Colon (tissue), 2 donors: ENCODE measurements at regions not wholly inside any gene's neighbourhood (a gene's known extent, or its start where the extent isn't known, plus 50 kb on each side); places are given as distances from the start of the nearest gene placed in this dataset.

Experiments
- FAIRE-seq: peaks from 2 replicates; lab custom pipeline; 2012; peaks lifted over from hg19 to GRCh38; lab: Jason Lieb, UNC
- donor health status: control.
- donor health status: control.

DNA sequence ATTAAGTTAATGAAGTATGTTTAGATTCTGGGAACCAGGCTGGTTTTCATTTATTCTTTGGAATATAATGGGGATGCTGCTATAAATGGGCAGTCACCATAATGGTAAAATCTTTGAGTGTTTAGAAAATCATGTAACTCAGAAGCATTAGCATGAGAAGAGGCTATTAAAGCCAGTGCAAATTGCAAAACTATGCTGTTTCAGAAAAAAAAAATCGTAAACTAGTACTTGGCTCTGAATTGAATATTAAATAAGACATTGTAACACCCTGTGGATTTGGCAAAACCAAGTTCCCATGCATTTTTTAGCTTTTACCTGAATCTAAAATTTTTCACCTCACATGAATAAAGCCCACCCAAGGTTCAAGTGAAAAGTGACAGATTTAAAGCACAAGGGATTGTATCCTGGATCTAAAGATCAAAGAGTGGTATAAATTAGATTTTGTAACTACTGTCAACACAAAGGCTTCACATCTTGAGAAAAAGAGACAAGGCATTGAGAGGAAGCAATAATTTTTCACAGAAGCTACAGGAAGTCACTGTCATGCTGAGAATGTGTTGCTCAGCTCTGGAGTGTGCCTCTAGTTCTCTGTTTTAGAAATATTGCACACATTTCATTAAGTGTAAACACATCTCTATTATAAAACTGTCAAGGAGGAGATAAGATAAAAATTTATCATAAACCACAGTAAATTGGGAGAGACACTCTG, 142.2 kb downstream of the ABCA8 start:
- FAIRE-seq = no peak

DNA sequence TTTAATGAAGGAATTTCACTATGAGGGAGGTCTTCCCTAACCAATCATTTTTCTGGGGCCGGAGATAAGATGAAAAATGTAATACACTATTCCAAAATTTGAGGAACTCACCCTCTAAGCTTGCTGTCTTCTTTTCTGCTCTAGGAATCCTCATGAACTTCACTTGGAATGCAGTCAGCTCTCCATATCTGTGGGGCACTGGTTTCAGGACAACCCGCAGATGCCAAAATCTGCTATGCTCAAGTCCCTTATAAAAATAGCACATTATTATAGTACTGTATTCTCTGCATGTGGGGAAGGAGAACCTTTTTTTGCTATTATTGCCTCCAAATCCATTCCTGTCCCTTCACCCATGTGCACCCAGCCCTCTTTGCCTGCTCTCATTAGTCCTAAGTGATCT, 146.0 kb downstream of the ABCA8 start:
- no peak for FAIRE-seq

GRCh38 chr17:68807998-68808772, 147.0 kb downstream of the ABCA8 start:
- no peak for FAIRE-seq

GRCh38 chr17:68805609-68806008, 149.6 kb downstream of the ABCA8 start:
- no peak for FAIRE-seq

GRCh38 chr17:68804777-68805520, 150.2 kb downstream of the ABCA8 start:
- FAIRE-seq = no peak

DNA sequence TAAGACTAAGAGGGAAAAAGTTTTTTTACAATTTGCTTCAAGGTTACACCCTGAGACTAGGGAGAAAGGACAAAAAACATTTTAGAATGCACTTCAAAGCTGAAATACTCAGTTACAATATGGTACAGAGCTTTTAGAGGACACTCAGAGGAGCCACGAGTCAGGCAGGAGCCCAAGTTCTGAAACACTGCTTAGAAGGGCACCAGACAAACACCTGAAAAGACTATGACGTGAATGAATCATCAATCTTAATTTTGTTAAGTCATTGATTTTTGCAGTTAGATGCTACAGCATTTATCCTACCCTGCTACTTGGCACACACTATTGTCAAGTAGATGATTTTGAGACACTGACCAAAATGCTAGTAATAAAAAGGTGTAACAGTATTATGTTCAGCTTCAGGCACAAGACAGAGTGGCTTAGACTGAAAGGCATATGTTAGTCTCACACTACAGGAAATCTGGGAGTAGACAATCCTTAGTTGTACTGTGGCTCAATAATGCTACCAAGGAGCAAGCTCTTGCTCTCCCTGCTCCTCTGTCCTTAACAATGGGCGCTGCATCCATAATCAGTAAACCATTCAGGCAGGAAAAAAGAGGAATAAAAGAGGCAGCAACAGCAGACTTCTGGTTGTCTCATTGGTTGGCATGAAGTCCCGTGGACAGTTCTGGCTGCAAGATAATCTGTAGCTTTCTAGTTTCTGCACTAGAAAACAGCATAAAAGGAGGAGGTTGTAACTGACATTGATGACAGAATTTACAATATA, 151.8 kb downstream of the ABCA8 start:
- no peak for FAIRE-seq

DNA sequence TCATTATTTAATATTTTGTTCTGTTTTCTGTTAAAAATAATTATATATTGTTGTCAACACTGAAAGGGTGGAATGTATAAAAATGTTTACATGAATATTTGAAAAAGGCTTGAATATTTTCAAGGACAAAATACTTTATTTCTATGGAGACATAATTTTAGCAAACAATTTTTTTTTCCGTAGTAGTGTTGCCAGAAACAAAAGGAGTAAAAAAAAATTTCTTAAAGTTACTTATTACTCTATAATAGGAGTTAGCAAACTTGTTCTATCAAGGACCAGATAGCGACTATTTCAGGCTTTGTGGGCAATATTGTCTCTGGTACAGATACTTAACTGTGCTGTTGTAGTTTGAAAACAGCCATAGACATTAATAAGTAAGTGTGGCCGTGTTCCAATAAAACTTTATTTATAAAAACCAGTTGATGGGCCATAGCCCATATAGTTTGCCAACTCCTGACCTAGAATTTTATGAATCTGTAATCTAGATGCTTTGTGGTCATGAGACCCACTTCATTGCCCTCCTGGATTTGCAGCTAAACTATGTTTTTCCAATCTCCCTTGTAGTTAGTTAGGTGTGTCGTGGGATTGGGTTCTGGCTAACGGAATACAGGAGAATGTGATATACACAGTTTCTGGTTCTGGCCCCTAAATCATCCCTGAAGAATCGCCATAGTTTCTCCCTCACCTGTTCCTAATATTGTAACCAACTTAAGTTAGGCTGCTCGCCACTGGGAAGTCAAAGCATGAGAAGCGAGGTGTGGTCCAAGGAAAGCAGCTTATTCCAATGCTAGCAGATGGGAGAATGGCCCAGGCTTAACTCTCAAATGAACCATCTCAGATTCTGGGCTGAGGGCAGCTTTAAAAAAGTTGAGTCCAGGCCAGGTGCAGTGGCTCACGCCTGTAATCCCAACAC, 153.6 kb downstream of the ABCA8 start:
- FAIRE-seq = peak; percentile 5

- no peak for FAIRE-seq
Observed at GRCh38 chr17:68800751-68801150, 154.4 kb downstream of the ABCA8 start.

DNA sequence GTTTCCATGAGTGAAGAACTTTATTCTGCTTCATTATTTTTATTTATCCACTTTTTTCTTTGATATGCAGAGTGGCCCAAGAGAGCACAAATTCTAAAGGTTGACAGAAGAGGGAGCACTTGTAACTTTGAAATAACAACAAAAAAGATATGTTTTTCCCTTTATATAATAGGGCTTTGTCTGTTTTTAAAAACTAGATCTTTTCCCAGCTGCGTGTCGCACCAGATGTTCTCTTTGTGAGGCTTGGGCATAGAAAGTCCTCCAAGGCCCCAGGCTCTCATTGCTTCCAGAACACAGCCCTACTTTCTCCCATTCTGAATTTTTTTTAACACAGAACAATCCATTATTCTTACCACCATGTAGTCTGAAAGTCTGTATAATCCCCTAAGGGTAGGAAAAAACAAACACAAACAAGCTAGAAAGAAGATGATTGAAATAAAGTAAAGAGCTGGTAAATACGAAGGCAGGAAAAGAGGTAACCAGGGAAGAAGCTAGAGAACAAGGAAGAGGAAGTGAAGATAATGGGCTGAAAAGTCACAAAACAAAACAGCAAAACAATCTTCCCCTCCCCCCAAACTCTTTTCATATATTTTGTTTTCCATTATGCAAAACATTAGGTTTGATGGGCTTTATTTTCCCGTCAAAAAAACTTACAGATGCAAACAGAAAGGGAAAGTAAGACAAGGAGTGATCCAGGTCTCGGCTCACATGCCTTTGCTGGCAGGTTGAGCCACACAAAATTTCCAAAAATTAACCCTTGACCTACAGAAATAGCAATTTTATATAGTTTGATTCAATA, 160.4 kb downstream of the ABCA8 start:
- no peak for FAIRE-seq

DNA sequence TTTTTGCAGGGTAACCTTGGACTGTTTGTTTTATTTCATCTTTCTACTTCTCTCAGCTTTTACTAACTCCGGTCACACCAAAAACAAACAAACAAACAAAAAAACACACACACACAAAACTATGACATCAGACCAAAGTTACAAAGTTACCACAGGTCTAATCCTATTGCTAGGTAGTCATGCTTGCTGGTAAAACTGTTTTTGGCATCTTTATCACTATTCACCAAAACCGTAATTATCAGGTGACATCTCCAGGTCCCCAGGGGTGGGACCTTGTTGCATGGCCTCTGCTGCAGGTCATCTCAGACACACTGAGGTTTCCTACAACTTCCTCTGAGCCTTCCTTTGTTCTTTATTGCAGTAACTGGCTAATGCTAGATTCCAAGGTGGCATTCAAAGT, 162.3 kb downstream of the ABCA8 start:
- FAIRE-seq = no peak

DNA sequence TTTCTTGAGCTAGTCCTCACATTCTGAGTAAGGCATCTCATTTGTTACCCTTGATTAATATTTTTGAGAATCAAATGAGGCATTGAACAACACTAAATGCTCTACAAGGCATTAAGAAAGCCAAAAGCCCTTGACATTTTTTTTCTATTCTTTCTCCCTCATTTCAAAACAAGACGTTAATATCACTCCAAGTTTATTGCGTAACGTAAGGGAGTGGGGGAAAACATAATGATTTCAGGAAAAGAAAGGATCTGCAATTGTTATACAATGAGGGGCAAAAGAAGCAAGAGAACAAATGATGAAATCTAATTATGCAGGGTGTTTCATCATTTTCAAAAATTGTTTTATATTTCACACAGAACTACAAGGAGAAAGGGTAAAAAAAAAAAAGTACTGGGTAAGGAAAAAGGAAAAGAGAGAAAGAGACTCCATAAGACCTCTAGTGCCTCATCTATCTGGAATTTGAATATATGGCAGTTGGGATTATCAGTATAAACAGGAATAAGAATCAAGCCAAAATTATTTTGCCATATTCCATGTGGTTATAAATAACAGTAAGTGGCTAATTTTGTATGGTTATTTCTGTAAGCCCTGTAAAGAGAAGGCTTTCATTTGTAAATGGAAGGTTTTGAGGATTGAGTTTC, 163.0 kb downstream of the ABCA8 start:
- FAIRE-seq = no peak

GRCh38 chr17:68790931-68791330, 164.3 kb downstream of the ABCA8 start:
- FAIRE-seq = no peak

DNA sequence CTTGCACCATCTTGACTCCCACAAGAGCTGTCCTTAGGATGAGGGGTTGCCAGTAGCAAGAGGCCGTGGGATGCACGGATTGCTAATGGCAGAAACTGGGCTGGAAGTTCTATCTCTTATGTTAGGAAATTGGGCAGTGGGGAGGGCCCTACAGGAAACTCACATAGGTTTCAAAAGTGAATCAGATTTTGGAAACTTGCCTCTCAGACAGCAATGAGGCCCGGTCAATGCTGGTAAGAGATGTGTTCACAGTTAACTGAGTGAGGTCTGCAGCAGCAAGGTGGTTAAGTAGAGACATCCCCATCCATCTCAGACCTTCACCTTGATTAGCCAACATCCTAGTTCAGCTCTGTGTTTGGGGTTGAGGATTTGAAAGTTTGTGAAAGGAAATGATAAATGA, 164.7 kb downstream of the ABCA8 start:
- FAIRE-seq = no peak

DNA sequence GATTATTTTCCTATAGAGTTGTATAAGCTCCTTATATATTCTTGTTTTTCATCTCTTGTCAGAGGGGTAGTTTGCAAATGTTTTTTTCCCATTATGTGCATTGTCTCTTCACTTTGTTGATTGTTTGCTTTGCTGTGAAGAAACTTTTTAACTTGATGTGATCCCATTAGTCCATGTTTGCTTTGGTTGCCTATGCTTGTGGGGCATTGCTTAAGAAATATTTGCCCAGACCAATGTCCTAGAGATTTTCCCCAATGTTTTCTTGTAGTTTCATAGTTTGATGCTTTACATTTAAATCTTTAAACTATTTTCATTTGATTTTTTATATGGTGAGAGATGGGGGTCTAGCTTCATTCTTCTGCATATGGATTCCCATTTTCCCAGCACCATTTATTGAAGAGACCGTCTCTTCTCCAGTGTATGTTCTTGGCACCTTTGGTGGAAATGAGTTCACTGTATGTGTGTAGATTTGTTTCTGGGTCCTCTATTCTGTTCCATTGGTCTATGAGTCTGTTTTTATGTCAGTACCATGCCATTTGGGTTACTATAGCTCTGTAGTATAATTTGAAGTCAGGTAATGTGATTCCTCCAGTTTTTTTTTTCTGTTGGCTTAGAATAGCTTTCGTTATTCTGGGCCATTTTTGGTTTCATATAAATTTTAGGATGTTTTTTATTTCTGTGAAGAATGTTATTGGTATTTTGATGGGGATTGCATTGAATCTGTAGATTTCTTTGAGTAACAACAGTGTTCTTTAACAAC, 165.8 kb downstream of the ABCA8 start:
- FAIRE-seq = no peak

- no peak for FAIRE-seq
Observed at GRCh38 chr17:68785565-68786486, 169.4 kb downstream of the ABCA8 start.

- no peak for FAIRE-seq
Observed at GRCh38 chr17:68784431-68784830, 170.8 kb downstream of the ABCA8 start.

- no peak for FAIRE-seq
Observed at GRCh38 chr17:68783861-68784260, 171.3 kb downstream of the ABCA8 start.

GRCh38 chr17:68782789-68783188, 172.4 kb downstream of the ABCA8 start:
- no peak for FAIRE-seq
